Neural crest cell (in vitro differentiated cells): ENCODE measurements at regions not wholly inside any gene's neighbourhood (a gene's known extent, or its start where the extent isn't known, plus 50 kb on each side); places are given as distances from the start of the nearest gene placed in this dataset.

Experiments used
- DNase-seq: peaks from one replicate; pipeline ENCODE4 v3.0.0; 2021; ENCODE audit warnings: low read depth, mixed read lengths, low spot score
- H3K27ac Mint-ChIP-seq: one replicate; pipeline ENCODE4 v1.8.0; 2021; ENCODE audit warnings: mild to moderate bottlenecking, mixed read lengths; ENCODE audit not compliant: unreplicated experiment
- H3K27me3 Mint-ChIP-seq: 2 replicates; pipeline ENCODE4 v1.8.0; 2021; ENCODE audit warnings: low read depth, mild to moderate bottlenecking, mixed read lengths
- H3K36me3 Mint-ChIP-seq: 2 replicates; pipeline ENCODE4 v1.8.0; 2021; ENCODE audit warnings: low read depth, mild to moderate bottlenecking, mixed read lengths
- H3K4me1 Mint-ChIP-seq: 2 replicates; pipeline ENCODE4 v1.8.0; 2021; ENCODE audit warnings: mixed read lengths
- H3K4me3 Mint-ChIP-seq: one replicate; pipeline ENCODE4 v1.8.0; 2021; ENCODE audit warnings: mild to moderate bottlenecking, mixed read lengths
- H3K9me3 Mint-ChIP-seq: 2 replicates; pipeline ENCODE4 v1.8.0; 2021; ENCODE audit warnings: mixed read lengths
- TF ChIP-seq, protein P1 (sequence below): fragments of 200-600 bp; sonication (generic); conservative IDR thresholded peaks from 2 replicates; pipeline ENCODE4 v1.5.0; 2021; ENCODE audit warnings: antibody characterized with exemption, mild to moderate bottlenecking

GRCh38 chr7:66497346-66497745, 131.3 kb upstream of the KCTD7 start:
- H3K27ac Mint-ChIP-seq, result no peak overlapping the region
- peaks cover 16% of the 10 kb centered on the region for H3K4me1 Mint-ChIP-seq
- H3K4me3 Mint-ChIP-seq, result peak overlapping the region; percentile 44
- H3K36me3 Mint-ChIP-seq, result no peaks in the 10 kb centered on the region
- no peak for DNase-seq
- TF ChIP-seq, protein P1, sequence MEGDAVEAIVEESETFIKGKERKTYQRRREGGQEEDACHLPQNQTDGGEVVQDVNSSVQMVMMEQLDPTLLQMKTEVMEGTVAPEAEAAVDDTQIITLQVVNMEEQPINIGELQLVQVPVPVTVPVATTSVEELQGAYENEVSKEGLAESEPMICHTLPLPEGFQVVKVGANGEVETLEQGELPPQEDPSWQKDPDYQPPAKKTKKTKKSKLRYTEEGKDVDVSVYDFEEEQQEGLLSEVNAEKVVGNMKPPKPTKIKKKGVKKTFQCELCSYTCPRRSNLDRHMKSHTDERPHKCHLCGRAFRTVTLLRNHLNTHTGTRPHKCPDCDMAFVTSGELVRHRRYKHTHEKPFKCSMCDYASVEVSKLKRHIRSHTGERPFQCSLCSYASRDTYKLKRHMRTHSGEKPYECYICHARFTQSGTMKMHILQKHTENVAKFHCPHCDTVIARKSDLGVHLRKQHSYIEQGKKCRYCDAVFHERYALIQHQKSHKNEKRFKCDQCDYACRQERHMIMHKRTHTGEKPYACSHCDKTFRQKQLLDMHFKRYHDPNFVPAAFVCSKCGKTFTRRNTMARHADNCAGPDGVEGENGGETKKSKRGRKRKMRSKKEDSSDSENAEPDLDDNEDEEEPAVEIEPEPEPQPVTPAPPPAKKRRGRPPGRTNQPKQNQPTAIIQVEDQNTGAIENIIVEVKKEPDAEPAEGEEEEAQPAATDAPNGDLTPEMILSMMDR, result no peak
- no peaks in the 10 kb centered on the region for H3K27me3 Mint-ChIP-seq
- H3K9me3 Mint-ChIP-seq, result no peaks in the 10 kb centered on the region

GRCh38 chr7:66500087-66500486, 128.6 kb upstream of the KCTD7 start:
- TF ChIP-seq, protein P1, result no peak
- peaks cover 5% of the 10 kb centered on the region for H3K4me1 Mint-ChIP-seq
- no peaks in the 10 kb centered on the region for H3K27me3 Mint-ChIP-seq
- H3K27ac Mint-ChIP-seq, result no peak overlapping the region
- peak overlapping the region; percentile 25 for H3K4me3 Mint-ChIP-seq
- no peaks in the 10 kb centered on the region for H3K36me3 Mint-ChIP-seq
- no peak for DNase-seq
- no peaks in the 10 kb centered on the region for H3K9me3 Mint-ChIP-seq

GRCh38 chr7:66502230-66503035, 126.2 kb upstream of the KCTD7 start:
- Mint-ChIP-seq H3K27me3 (no peaks in the 10 kb centered on the region), H3K4me1 (no peaks in the 10 kb centered on the region), H3K4me3 (no peak overlapping the region), H3K9me3 (no peaks in the 10 kb centered on the region), H3K27ac (no peak overlapping the region), H3K36me3 (no peaks in the 10 kb centered on the region)
- TF ChIP-seq, protein P1, result peak; percentile 35
- DNase-seq, result no peak

DNA sequence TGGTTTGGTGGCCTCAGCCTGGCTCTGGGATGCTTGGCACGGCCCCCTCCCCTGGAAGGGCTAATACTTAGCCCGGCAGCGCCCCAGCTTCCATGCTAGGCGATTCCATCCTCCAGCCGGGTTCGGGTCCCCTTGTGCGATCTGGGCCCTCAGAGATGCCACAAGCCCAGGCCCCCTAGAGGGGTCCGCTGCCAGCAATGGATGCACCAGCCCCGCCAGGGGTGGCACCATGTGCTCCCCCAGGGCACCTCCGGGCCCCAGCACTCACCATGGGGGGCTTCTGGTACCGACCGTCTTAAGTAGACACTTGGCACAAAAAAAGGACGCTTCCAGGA, 125.7 kb upstream of the KCTD7 start:
- no peak overlapping the region for H3K4me3 Mint-ChIP-seq
- TF ChIP-seq, protein P1, result no peak
- H3K36me3 Mint-ChIP-seq, result no peaks in the 10 kb centered on the region
- H3K27me3 Mint-ChIP-seq, result no peaks in the 10 kb centered on the region
- no peak for DNase-seq
- H3K9me3 Mint-ChIP-seq, result no peaks in the 10 kb centered on the region
- no peak overlapping the region for H3K27ac Mint-ChIP-seq
- H3K4me1 Mint-ChIP-seq, result no peaks in the 10 kb centered on the region

DNA sequence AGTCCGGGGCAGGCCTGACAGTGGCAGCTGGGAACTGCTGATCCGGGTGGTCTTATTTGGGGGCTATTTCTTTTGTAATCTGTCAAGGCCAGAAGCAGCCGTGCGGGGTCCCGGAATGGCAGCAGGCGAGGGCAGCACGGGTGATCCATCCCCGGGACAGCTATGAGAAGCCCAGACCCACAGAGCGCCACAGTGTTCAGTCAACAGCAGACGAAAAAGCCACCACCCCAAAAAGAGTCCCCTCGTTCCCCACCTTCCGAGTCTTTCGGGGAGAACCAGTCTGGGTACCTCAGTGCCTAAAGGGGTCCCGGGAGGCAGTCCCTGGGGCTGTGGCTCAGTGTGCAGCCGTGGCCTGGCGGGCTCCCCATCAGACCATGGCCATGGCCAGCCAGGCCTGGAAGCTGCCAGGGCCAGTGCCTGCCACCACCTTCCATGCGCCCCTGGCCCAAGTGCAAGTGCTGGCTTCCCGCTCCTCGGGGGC, 125.1 kb upstream of the KCTD7 start:
- Mint-ChIP-seq H3K4me3 (no peak overlapping the region), H3K27ac (no peak overlapping the region), H3K9me3 (no peaks in the 10 kb centered on the region), H3K36me3 (no peaks in the 10 kb centered on the region), H3K27me3 (no peaks in the 10 kb centered on the region), H3K4me1 (no peaks in the 10 kb centered on the region)
- DNase-seq, result no peak
- TF ChIP-seq, protein P1, result no peak
